ENCODE measurements at regions not wholly inside any gene's neighbourhood (a gene's known extent, or its start where the extent isn't known, plus 50 kb on each side); places are given as distances from the start of the nearest gene placed in this dataset.

DNA sequence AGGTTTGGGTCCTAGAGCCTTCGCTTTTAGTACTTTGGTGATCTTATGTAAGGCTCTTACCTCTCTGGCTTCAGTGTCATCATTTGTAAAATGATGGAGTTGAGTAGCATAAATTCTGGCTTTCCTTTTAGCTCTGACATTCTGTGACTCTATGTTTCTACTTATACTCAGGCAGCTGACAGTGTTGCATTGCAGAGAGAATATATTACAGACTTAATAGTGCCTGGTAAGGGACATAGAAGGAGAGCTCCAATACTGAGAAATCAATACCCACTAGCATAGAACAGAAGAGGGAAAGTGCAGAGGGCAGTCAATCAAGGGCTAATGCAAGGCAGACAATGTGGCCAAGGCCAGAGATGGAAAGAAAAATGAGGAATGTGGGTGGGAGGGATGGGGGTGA lies 371.4 kb upstream of the TLE4 start:
- peaks cover 6% of the 10 kb centered on the region for H3K27me3 Mint-ChIP-seq
- H3K36me3 Mint-ChIP-seq (ENCODE audit: low read depth): no peaks in the 10 kb centered on the region
- ChIA-PET CTCF (no interaction called here), POLR2A (no interaction called here)
- intact Hi-C loops (cut with micrococcal nuclease): no loop called here
- TF ChIP-seq CTCF (IDR thresholded peaks at IDR 0.05): no peak
- H3K27ac Mint-ChIP-seq: no peak overlapping the region
- no peak for DNase-seq
- H3K4me1 Mint-ChIP-seq: no peaks in the 10 kb centered on the region
- no peak for ATAC-seq (ENCODE audit: low read depth)
- no peak overlapping the region for H3K4me3 Mint-ChIP-seq
- no peaks in the 10 kb centered on the region for H3K9me3 Mint-ChIP-seq

GRCh38 chr9:79201636-79202035 lies 370.1 kb upstream of the TLE4 start:
- Mint-ChIP-seq H3K4me3 (no peak overlapping the region), H3K36me3 (ENCODE audit: low read depth) (no peaks in the 10 kb centered on the region), H3K4me1 (no peaks in the 10 kb centered on the region), H3K27me3 (peaks cover 6% of the 10 kb centered on the region), H3K27ac (no peak overlapping the region), H3K9me3 (no peaks in the 10 kb centered on the region)
- TF ChIP-seq CTCF (IDR thresholded peaks at IDR 0.05): no peak
- POLR2A ChIA-PET: no interaction called here
- CTCF ChIA-PET: no interaction called here
- ATAC-seq (ENCODE audit: low read depth): no peak
- intact Hi-C loops (cut with micrococcal nuclease): no loop called here
- no peak for DNase-seq

- no peak overlapping the region for H3K27ac Mint-ChIP-seq
- H3K4me1 Mint-ChIP-seq: no peaks in the 10 kb centered on the region
- ATAC-seq (ENCODE audit: low read depth) (no peak), DNase-seq (no peak)
- no peak overlapping the region for H3K4me3 Mint-ChIP-seq
- no peaks in the 10 kb centered on the region for H3K9me3 Mint-ChIP-seq
- POLR2A ChIA-PET: no interaction called here
- no peaks in the 10 kb centered on the region for H3K27me3 Mint-ChIP-seq
- TF ChIP-seq CTCF (IDR thresholded peaks at IDR 0.05): no peak
- intact Hi-C loops (cut with micrococcal nuclease): no loop called here
- no peaks in the 10 kb centered on the region for H3K36me3 Mint-ChIP-seq (ENCODE audit: low read depth)
- CTCF ChIA-PET: no interaction called here
Observed at GRCh38 chr9:79208791-79209396, 362.9 kb upstream of the TLE4 start.

DNA sequence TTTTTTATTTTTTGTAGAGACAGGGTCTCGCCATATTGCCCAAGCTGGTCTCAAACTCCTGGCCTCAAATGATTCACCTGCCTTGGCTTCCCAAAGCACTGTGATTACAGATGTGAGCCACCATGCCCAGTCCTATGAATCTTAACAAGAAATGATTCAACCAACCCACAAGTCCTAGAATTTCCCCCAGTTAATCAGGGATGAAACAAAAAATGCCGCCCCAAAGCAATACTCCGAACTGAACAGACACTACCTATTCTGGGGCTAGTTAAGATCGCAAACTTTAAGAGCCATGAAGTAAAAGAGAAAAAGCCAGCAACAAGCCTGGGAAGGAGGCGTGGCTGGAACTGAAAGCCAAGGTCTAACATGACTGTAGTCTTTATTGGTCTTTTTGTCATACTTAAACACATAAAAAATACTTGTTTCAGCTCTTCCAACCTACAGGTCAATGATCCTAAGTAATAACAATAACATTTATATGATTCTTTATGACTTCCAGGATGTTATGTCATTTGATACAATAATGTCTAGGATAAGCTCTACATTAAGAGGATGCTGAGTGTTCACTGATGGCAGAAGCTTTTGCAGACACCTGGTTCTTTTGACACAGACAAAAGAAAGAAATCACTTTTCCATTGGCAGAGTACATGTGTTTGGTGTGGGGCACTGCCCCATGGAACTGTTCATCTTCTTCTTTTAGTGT lies 361.1 kb upstream of the TLE4 start:
- TF ChIP-seq CTCF (IDR thresholded peaks at IDR 0.05): no peak
- intact Hi-C loops (cut with micrococcal nuclease): no loop called here
- ChIA-PET CTCF (no interaction called here), POLR2A (no interaction called here)
- Mint-ChIP-seq H3K4me1 (no peaks in the 10 kb centered on the region), H3K27me3 (peaks cover 2% of the 10 kb centered on the region), H3K9me3 (no peaks in the 10 kb centered on the region), H3K27ac (no peak overlapping the region), H3K4me3 (no peak overlapping the region), H3K36me3 (ENCODE audit: low read depth) (no peaks in the 10 kb centered on the region)
- ATAC-seq (ENCODE audit: low read depth) (no peak), DNase-seq (no peak)

- DNase-seq (no peak), ATAC-seq (ENCODE audit: low read depth) (no peak)
- ChIA-PET POLR2A (no interaction called here), CTCF (no interaction called here)
- TF ChIP-seq CTCF (IDR thresholded peaks at IDR 0.05): no peak
- Mint-ChIP-seq H3K4me1 (no peaks in the 10 kb centered on the region), H3K27ac (no peak overlapping the region), H3K4me3 (no peak overlapping the region), H3K9me3 (no peaks in the 10 kb centered on the region), H3K36me3 (ENCODE audit: low read depth) (no peaks in the 10 kb centered on the region), H3K27me3 (peaks cover 2% of the 10 kb centered on the region)
- intact Hi-C loops (cut with micrococcal nuclease): no loop called here
Observed at GRCh38 chr9:79213417-79214125, 358.2 kb upstream of the TLE4 start.
